ENCODE measurements at regions not wholly inside any gene's neighbourhood (a gene's known extent, or its start where the extent isn't known, plus 50 kb on each side); places are given as distances from the start of the nearest gene placed in this dataset.
"Not testable (repeated sequence)": the region's sequence is repeated elsewhere in the genome, so short reads cannot be mapped to it uniquely, and the experiment has no call there.

DNA sequence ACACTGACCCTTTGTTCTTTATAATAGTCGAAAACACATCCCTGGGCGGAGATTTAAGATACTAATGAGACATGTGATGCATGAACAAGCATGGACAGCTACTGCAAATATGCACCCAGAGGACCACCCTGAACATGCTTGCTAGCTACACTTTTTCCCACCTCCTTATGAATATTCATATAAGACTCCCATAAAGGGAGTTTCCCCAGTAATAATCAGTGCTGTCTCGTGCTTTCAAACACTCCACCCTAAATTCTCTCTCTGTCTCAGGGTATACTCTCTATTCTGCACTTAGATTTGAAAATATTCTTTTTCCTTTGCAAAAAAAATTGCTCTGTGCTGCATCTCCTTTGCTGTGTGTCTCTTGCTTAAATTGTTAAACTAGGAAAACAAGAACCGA is 64.4 kb upstream of the CT45A1 start:
- TF ChIP-seq, protein P1, sequence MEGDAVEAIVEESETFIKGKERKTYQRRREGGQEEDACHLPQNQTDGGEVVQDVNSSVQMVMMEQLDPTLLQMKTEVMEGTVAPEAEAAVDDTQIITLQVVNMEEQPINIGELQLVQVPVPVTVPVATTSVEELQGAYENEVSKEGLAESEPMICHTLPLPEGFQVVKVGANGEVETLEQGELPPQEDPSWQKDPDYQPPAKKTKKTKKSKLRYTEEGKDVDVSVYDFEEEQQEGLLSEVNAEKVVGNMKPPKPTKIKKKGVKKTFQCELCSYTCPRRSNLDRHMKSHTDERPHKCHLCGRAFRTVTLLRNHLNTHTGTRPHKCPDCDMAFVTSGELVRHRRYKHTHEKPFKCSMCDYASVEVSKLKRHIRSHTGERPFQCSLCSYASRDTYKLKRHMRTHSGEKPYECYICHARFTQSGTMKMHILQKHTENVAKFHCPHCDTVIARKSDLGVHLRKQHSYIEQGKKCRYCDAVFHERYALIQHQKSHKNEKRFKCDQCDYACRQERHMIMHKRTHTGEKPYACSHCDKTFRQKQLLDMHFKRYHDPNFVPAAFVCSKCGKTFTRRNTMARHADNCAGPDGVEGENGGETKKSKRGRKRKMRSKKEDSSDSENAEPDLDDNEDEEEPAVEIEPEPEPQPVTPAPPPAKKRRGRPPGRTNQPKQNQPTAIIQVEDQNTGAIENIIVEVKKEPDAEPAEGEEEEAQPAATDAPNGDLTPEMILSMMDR (IDR thresholded peaks at IDR 0.05; ENCODE audit: low read depth, low read length) = no peak
- TF ChIP-seq EZH2phosphoT487 (IDR thresholded peaks at IDR 0.05; ENCODE audit: low read depth) = no peak
- H3K4me3 ChIP-seq (ENCODE audit: low read length) = peak overlapping the region; percentile 56

DNA sequence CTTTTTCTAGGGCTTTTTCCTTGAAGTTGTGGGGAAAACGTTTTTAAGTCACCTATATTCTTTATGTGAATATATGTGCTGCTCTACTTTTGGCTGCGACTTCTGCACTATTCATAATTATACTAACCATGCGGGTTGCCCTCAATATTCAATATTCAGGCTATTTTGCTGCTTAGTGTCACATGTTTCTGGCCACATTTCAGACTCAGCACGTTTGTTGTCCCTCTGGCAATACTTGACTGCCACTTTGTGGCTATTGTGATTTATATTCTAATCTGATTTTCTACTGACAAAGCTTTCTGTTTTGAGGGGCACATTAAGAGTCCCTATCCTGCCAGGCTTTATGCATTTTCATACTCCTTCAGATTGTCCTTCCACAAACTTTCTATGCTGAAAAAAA is 63.9 kb upstream of the CT45A1 start:
- no peak for TF ChIP-seq EZH2phosphoT487 (IDR thresholded peaks at IDR 0.05; ENCODE audit: low read depth)
- TF ChIP-seq, protein P1 (IDR thresholded peaks at IDR 0.05; ENCODE audit: low read depth, low read length) = no peak
- no peaks in the 10 kb centered on the region for H3K9me3 ChIP-seq (ENCODE audit: insufficient read depth, low read length)

More for the DNA sequence above, 64.4 kb upstream of the CT45A1 start:
- Histone ChIP-seq H3K9me3 (ENCODE audit: insufficient read depth, low read length) (no peaks in the 10 kb centered on the region), H4K20me1 (ENCODE audit: insufficient read depth, low read length) (no peaks in the 10 kb centered on the region), H3K27ac (ENCODE audit: low read length) (no peak overlapping the region), H3K4me1 (ENCODE audit: low read length) (peaks cover 11% of the 10 kb centered on the region), H3K36me3 (replicated peaks; ENCODE audit: low read depth, low read length) (no peaks in the 10 kb centered on the region), H3K27me3 (ENCODE audit: low read depth, low read length) (no peaks in the 10 kb centered on the region), H2AFZ (ENCODE audit: low read depth, low read length) (peak overlapping the region; percentile 40; the same call in 1 of the 2 replicates), H3K9ac (ENCODE audit: low read length) (no peak overlapping the region), H3K79me2 (ENCODE audit: low read length) (no peaks in the 10 kb centered on the region), H3K4me2 (ENCODE audit: low read length) (peak overlapping the region; percentile 62)

DNA sequence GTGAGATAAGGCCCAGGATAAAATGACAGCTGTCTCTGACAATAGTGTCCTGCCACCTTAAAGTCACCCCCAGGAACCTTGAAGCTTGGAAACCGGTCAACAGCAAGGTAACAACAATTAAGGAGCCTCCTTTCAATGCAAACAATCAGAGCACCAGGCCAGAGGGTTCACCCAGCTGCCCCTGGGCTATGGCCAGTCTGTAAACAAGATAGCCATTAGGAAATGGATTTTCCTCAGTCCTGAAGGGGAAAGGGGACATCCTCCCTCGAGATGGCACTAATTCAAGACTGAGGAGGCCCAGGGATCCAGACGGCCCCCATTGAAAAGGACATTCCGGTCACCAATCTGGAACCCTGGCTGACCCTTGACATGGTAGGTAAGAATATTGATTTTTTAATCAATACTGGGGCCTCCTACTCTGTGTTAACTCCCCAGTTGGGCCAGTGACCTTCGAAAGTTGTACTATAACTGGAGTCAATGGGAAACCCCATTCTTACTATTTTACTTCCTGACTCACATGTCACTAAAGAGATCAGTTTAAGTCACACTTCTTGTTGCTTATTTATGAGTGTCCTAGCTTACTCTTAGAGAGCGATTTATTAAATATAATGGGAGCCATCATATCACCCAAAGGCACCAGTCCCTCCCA is 61.7 kb upstream of the CT45A1 start:
- H3K4me3 ChIP-seq (ENCODE audit: low read length) = no peak overlapping the region
- H4K20me1 ChIP-seq (ENCODE audit: insufficient read depth, low read length) = no peaks in the 10 kb centered on the region
- no peak overlapping the region for H2AFZ ChIP-seq (ENCODE audit: low read depth, low read length)
- no peaks in the 10 kb centered on the region for H3K9me3 ChIP-seq (ENCODE audit: insufficient read depth, low read length)
- no peaks in the 10 kb centered on the region for H3K36me3 ChIP-seq (replicated peaks; ENCODE audit: low read depth, low read length)
- no peak overlapping the region for H3K27ac ChIP-seq (ENCODE audit: low read length)
- H3K9ac ChIP-seq (ENCODE audit: low read length) = no peak overlapping the region
- H3K4me1 ChIP-seq (ENCODE audit: low read length) = peaks cover 11% of the 10 kb centered on the region
- no peak overlapping the region for H3K4me2 ChIP-seq (ENCODE audit: low read length)
- no peak for TF ChIP-seq EZH2phosphoT487 (IDR thresholded peaks at IDR 0.05; ENCODE audit: low read depth)
- TF ChIP-seq, protein P1 (IDR thresholded peaks at IDR 0.05; ENCODE audit: low read depth, low read length) = no peak
- H3K79me2 ChIP-seq (ENCODE audit: low read length) = no peaks in the 10 kb centered on the region
- no peaks in the 10 kb centered on the region for H3K27me3 ChIP-seq (ENCODE audit: low read depth, low read length)

More for the DNA sequence above, 63.9 kb upstream of the CT45A1 start:
- H3K4me3 ChIP-seq (ENCODE audit: low read length) = peak overlapping the region; percentile 56
- H3K27me3 ChIP-seq (ENCODE audit: low read depth, low read length) = no peaks in the 10 kb centered on the region
- no peaks in the 10 kb centered on the region for H4K20me1 ChIP-seq (ENCODE audit: insufficient read depth, low read length)
- H3K27ac ChIP-seq (ENCODE audit: low read length) = no peak overlapping the region
- H3K9ac ChIP-seq (ENCODE audit: low read length) = no peak overlapping the region
- H3K36me3 ChIP-seq (replicated peaks; ENCODE audit: low read depth, low read length) = no peaks in the 10 kb centered on the region
- no peaks in the 10 kb centered on the region for H3K79me2 ChIP-seq (ENCODE audit: low read length)
- peaks cover 11% of the 10 kb centered on the region for H3K4me1 ChIP-seq (ENCODE audit: low read length)
- peak overlapping the region; percentile 62 for H3K4me2 ChIP-seq (ENCODE audit: low read length)
- 0 out of 2 replicates have a peak overlapping the region, but pooled peaks have one; percentile 40 for H2AFZ ChIP-seq (ENCODE audit: low read depth, low read length)

DNA sequence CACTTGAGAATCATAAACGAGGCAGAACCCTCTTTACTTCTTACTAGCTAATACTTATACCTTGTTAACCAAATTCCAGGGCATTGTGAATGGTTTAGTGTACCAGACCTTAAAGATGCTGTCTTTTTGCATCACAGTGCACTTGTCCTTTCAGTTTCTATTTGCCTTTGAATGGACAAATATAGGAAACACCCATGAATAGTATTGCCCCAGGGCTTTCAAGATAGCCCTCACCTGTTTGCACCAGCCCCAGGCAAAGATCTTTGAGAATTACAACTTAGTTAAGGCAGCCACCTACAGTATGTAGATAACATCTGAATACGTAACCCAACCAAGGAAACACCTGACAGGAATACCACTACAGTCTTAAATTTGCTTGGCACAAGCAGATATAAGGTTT is 60.8 kb upstream of the CT45A1 start:
- Histone ChIP-seq H3K4me2 (ENCODE audit: low read length) (no peak overlapping the region), H3K9me3 (ENCODE audit: insufficient read depth, low read length) (no peaks in the 10 kb centered on the region), H2AFZ (ENCODE audit: low read depth, low read length) (no peak overlapping the region)

DNA sequence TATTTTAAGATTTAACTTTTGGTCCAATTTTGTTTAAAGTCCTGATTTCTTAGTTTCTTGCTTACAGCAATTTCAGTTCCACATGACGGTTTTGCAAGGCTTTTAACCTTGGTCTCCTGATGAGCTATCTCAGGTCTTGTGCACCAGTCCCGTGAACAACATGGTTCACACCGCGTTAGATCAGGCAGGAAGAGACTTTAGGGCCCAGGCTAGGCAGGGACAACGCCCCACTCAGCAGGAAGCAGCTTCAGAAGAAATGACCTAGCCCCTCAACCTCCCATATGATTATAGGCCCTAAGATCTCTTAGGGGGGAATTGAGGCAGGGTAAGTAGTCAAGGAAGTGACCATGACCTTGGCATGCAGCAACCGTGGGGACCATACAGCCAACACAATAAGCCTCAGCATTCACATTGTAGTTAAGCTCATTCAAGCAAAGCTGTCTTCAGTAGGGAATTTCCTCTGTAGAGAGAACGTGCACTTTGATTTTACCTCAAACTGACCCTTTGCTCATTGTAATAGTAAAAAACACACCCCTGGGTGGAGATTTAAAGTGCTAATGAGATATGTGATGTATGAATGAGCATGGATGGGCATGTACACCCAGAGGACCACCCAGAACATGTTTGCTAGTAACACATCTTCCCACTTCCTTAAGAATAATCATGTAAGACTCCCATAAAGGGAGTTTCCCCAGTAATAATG is 55.3 kb upstream of the CT45A1 start:
- peak overlapping the region; percentile 28 for H3K4me2 ChIP-seq (ENCODE audit: low read length)

More for the DNA sequence above, 60.8 kb upstream of the CT45A1 start:
- TF ChIP-seq, protein P1 (IDR thresholded peaks at IDR 0.05; ENCODE audit: low read depth, low read length) = no peak
- TF ChIP-seq EZH2phosphoT487 (IDR thresholded peaks at IDR 0.05; ENCODE audit: low read depth) = no peak
- Histone ChIP-seq H3K79me2 (ENCODE audit: low read length) (no peaks in the 10 kb centered on the region), H3K4me1 (ENCODE audit: low read length) (peaks cover 12% of the 10 kb centered on the region), H3K27me3 (ENCODE audit: low read depth, low read length) (no peaks in the 10 kb centered on the region), H3K9ac (ENCODE audit: low read length) (no peak overlapping the region), H3K4me3 (ENCODE audit: low read length) (no peak overlapping the region), H4K20me1 (ENCODE audit: insufficient read depth, low read length) (no peaks in the 10 kb centered on the region), H3K36me3 (replicated peaks; ENCODE audit: low read depth, low read length) (no peaks in the 10 kb centered on the region), H3K27ac (ENCODE audit: low read length) (no peak overlapping the region)

More for the DNA sequence above, 55.3 kb upstream of the CT45A1 start:
- H3K27me3 ChIP-seq (ENCODE audit: low read depth, low read length); H4K20me1 ChIP-seq (ENCODE audit: insufficient read depth, low read length); H3K79me2 ChIP-seq (ENCODE audit: low read length); H3K9me3 ChIP-seq (ENCODE audit: insufficient read depth, low read length); H3K36me3 ChIP-seq (replicated peaks; ENCODE audit: low read depth, low read length); H2AFZ ChIP-seq (ENCODE audit: low read depth, low read length); H3K27ac ChIP-seq (ENCODE audit: low read length); H3K9ac ChIP-seq (ENCODE audit: low read length); H3K4me3 ChIP-seq (ENCODE audit: low read length): not testable (repeated sequence)
- H3K4me1 ChIP-seq (ENCODE audit: low read length) = peaks cover 14% of the 10 kb centered on the region

All from OCI-LY3 (cell line).